HL-60 (cell line): ENCODE measurements at regions not wholly inside any gene's neighbourhood (a gene's known extent, or its start where the extent isn't known, plus 50 kb on each side); places are given as distances from the start of the nearest gene placed in this dataset.

Source experiments
- DNase-seq, 2 experiments: peaks; one replicate each; pipeline ENCODE4 v3.0.0-alpha.2; 2010 to 2020; ENCODE audit warnings: low read depth in 1 of 2, low spot score in 1 of 2
- H3K27ac ChIP-seq: fragments of 250-450 bp; sonication (Bioruptor Pico); replicated peaks from 2 replicates; pipeline ENCODE4 v1.5.1; 2020; ENCODE audit warnings: mild to moderate bottlenecking, moderate library complexity
- H3K27me3 ChIP-seq: fragments of 250-450 bp; sonication (Bioruptor Pico); 2 replicates; pipeline ENCODE4 v1.5.1; 2021; ENCODE audit warnings: mild to moderate bottlenecking, moderate library complexity; ENCODE audit not compliant: insufficient read depth, poor library complexity, severe bottlenecking
- H3K4me3 ChIP-seq: replicated peaks from 2 replicates; pipeline ENCODE4 v1.5.1; 2011; ENCODE audit warnings: mild to moderate bottlenecking, control low read depth, low read length; ENCODE audit not compliant: insufficient read depth
- GABPA ChIP-seq: IDR thresholded peaks from 2 replicates; pipeline ENCODE4 v1.6.1; 2012; ENCODE audit warnings: low read depth
- POLR2AphosphoS5 ChIP-seq: IDR thresholded peaks from 2 replicates; pipeline ENCODE4 v1.6.1; 2012; ENCODE audit warnings: low read depth
- SPI1 ChIP-seq: IDR thresholded peaks from 2 replicates; pipeline ENCODE4 v1.6.1; 2012; ENCODE audit warnings: low read depth, mild to moderate bottlenecking, borderline replicate concordance
- TF ChIP-seq, protein P1 (sequence below): IDR thresholded peaks from 2 replicates; pipeline ENCODE4 v1.6.1; 2012; ENCODE audit warnings: low read depth; ENCODE audit not compliant: insufficient replicate concordance
- TF ChIP-seq, protein P2 (sequence below): IDR thresholded peaks from one replicate; pipeline ENCODE4 v1.5.1; 2011; ENCODE audit warnings: low read length, control low read depth, inconsistent platforms; ENCODE audit not compliant: insufficient read depth

DNA sequence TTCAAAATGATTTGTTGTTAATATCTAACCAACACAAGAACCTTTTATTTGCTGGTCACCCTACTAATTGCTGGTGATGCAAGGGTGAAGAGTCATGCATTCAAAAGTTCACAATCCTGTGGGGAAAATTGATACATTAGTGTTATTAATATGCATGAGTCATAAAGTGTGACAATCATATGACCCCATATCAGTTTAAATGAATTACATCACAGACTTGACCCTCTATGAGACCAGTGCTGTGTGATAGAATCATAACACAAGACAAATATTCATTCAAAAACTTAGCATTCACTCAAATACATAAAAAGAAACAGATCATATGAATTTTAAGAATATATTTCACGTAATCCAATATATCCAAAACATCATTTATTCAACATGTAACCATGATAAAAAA is 304.6 kb upstream of the CDH12 start:
- Histone ChIP-seq H3K4me3 (no peak overlapping the region), H3K27me3 (no peaks in the 10 kb centered on the region), H3K27ac (no peak overlapping the region)
- TF ChIP-seq, protein P1, sequence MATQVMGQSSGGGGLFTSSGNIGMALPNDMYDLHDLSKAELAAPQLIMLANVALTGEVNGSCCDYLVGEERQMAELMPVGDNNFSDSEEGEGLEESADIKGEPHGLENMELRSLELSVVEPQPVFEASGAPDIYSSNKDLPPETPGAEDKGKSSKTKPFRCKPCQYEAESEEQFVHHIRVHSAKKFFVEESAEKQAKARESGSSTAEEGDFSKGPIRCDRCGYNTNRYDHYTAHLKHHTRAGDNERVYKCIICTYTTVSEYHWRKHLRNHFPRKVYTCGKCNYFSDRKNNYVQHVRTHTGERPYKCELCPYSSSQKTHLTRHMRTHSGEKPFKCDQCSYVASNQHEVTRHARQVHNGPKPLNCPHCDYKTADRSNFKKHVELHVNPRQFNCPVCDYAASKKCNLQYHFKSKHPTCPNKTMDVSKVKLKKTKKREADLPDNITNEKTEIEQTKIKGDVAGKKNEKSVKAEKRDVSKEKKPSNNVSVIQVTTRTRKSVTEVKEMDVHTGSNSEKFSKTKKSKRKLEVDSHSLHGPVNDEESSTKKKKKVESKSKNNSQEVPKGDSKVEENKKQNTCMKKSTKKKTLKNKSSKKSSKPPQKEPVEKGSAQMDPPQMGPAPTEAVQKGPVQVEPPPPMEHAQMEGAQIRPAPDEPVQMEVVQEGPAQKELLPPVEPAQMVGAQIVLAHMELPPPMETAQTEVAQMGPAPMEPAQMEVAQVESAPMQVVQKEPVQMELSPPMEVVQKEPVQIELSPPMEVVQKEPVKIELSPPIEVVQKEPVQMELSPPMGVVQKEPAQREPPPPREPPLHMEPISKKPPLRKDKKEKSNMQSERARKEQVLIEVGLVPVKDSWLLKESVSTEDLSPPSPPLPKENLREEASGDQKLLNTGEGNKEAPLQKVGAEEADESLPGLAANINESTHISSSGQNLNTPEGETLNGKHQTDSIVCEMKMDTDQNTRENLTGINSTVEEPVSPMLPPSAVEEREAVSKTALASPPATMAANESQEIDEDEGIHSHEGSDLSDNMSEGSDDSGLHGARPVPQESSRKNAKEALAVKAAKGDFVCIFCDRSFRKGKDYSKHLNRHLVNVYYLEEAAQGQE = no peak
- TF ChIP-seq POLR2AphosphoS5 = no peak
- no peak for TF ChIP-seq SPI1
- TF ChIP-seq GABPA = no peak
- TF ChIP-seq, protein P2, sequence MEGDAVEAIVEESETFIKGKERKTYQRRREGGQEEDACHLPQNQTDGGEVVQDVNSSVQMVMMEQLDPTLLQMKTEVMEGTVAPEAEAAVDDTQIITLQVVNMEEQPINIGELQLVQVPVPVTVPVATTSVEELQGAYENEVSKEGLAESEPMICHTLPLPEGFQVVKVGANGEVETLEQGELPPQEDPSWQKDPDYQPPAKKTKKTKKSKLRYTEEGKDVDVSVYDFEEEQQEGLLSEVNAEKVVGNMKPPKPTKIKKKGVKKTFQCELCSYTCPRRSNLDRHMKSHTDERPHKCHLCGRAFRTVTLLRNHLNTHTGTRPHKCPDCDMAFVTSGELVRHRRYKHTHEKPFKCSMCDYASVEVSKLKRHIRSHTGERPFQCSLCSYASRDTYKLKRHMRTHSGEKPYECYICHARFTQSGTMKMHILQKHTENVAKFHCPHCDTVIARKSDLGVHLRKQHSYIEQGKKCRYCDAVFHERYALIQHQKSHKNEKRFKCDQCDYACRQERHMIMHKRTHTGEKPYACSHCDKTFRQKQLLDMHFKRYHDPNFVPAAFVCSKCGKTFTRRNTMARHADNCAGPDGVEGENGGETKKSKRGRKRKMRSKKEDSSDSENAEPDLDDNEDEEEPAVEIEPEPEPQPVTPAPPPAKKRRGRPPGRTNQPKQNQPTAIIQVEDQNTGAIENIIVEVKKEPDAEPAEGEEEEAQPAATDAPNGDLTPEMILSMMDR = no peak
- DNase-seq = no peak

DNA sequence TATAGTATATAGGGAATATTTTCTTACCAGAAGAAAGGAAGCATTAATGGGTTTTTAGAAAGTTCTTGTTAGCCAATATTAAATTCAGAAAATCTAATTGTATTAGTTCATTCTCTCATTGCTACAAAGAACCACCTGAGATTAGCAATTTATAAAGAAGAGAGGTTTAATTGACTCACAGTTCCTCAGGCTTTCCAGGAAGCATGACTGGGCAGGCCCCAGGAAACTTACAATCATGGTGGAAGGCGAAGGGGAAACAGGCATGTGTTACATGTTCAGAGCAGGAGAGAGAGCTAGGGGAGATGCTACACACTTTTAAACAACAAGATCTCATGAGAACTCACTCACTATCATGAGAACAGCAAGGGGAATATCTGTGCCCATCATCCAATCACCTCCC is 304.0 kb upstream of the CDH12 start:
- TF ChIP-seq GABPA = no peak
- no peak for TF ChIP-seq SPI1
- no peak for TF ChIP-seq POLR2AphosphoS5
- TF ChIP-seq, protein P2 = no peak
- TF ChIP-seq, protein P1 = no peak
- H3K4me3 ChIP-seq = no peak overlapping the region
- DNase-seq = no peak
- no peak overlapping the region for H3K27ac ChIP-seq
- no peaks in the 10 kb centered on the region for H3K27me3 ChIP-seq

DNA sequence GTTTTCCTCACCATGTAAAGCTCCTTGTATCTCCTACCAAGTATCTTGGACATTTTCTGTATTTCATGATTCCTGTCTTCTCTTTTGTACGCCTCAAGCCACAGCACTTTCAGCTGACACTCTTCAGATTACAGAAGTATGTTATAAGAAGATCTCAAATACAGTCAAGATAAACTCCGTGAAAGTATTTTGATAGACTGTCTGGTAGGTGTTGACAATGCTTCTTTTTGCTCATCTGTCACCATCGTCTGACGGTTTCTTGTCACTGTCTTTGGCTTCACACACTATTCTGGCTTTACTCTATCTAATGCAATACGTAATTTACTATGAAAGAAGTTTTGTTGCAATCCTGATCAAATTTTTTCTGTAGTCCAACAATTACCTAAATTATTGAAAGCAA is 294.5 kb upstream of the CDH12 start:
- no peak for TF ChIP-seq POLR2AphosphoS5
- no peak for TF ChIP-seq SPI1
- no peak for DNase-seq
- Histone ChIP-seq H3K4me3 (no peak overlapping the region), H3K27ac (no peak overlapping the region), H3K27me3 (no peaks in the 10 kb centered on the region)

DNA sequence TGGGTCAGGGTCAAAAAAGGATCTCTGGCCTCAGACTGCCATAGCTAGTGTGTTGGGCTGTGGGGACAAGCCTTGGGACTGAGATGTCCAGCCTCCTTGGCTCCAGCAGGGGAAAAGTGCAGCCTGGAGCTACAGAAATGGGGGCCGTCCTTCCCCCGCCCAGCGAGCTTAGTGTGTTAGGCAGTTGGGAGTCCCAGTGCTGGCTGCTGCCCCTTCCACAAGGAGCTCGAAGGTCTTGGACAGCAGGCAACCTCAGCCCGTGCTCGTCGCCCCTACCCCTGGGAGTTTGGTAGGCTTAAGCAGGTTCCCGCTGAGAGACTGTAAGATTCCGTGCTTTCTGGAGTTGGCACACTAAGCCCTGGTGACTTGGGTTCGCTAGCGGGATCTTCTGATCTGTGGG is 293.0 kb upstream of the CDH12 start:
- Histone ChIP-seq H3K27ac (no peak overlapping the region), H3K27me3 (no peaks in the 10 kb centered on the region), H3K4me3 (no peak overlapping the region)
- no peak for DNase-seq
- no peak for TF ChIP-seq GABPA
- no peak for TF ChIP-seq POLR2AphosphoS5
- TF ChIP-seq, protein P1 = no peak
- TF ChIP-seq SPI1 = no peak
- TF ChIP-seq, protein P2 = no peak
